K562 (cell line): ENCODE measurements at regions not wholly inside any gene's neighbourhood (a gene's known extent, or its start where the extent isn't known, plus 50 kb on each side); places are given as distances from the start of the nearest gene placed in this dataset.

Experiments
- ATAC-seq: fragments of 200-7000 bp; cut with Tn5 transposase; 3 replicates; pipeline ENCODE4 v1.9.1; 2020; ENCODE audit warnings: moderate library complexity
- BruUV-seq: library from RNA; stranded (reverse); fragments of 400-500 nt; replicated peaks from 2 replicates; lab custom pipeline; 2021; lab: Mats Ljungman, UMichigan
- CTCF ChIA-PET: fragments of 300-600 bp; formaldehyde crosslinking; extraction: SDS; loops from one replicate; lab custom pipeline; 2021; ENCODE audit warnings: low intra/inter-chr PET ratio; lab: Yijun Ruan, JAX
- POLR2A ChIA-PET: fragments of 300-600, 350-650 bp; sonication (Branson Sonifier 250); formaldehyde crosslinking; extraction: SDS; loops from one replicate; lab custom pipeline; 2021; ENCODE audit warnings: antibody characterized with exemption, inconsistent platforms; lab: Yijun Ruan, JAX
- DNase-seq, 4 experiments: peaks; one replicate each; pipeline versions ENCODE4 v3.0.0 to v3.0.0-alpha.2; 2011 to 2018; ENCODE audit warnings: low spot score in 3 of 4, mixed read lengths in 3 of 4; ENCODE audit errors: extremely low read depth in 1 of 4
- FAIRE-seq: peaks from 2 replicates; lab custom pipeline; 2011; peaks lifted over from hg19 to GRCh38; lab: Jason Lieb, UNC
- H2AFZ ChIP-seq: 2 replicates; pipeline ENCODE4 v1.6.0; 2011; ENCODE audit warnings: low read depth, low read length, control low read depth, inconsistent platforms
- H3K27ac ChIP-seq: fragments of 200-600 bp; 3 replicates; pipeline ENCODE4 v1.8.0; 2011; ENCODE audit warnings: low read depth, mild to moderate bottlenecking, control low read depth, inconsistent platforms, low read length, moderate library complexity, mixed read lengths; ENCODE audit errors: extremely low read depth
- H3K27me3 ChIP-seq, 2 experiments: fragments of 300-600 bp in 1 of 2; 2 replicates in 1 of 2; 3 replicates in 1 of 2; pipeline versions ENCODE4 v1.6.0 to v1.8.0; 2011; ENCODE audit warnings: inconsistent platforms in 2 of 2, low read length in 2 of 2, mild to moderate bottlenecking in 1 of 2, mixed read lengths in 1 of 2, moderate library complexity in 1 of 2; ENCODE audit not compliant: control insufficient read depth in 2 of 2, insufficient read depth in 2 of 2
- H3K36me3 ChIP-seq: fragments of 300-600 bp; 3 replicates; pipeline ENCODE4 v1.8.0; 2011; ENCODE audit warnings: mild to moderate bottlenecking, low read length, inconsistent platforms; ENCODE audit not compliant: control insufficient read depth, insufficient read depth
- H3K4me1 ChIP-seq, 2 experiments: fragments of 200-600 bp in 1 of 2; replicated peaks in 1 of 2; 2 replicates in 1 of 2; 3 replicates in 1 of 2; pipeline versions ENCODE4 v1.5.1 to v1.8.0; 2011; ENCODE audit warnings: inconsistent platforms in 2 of 2, low read length in 2 of 2, mild to moderate bottlenecking in 1 of 2, mixed read lengths in 1 of 2, moderate library complexity in 1 of 2; ENCODE audit not compliant: control insufficient read depth in 2 of 2, insufficient read depth in 2 of 2
- H3K4me2 ChIP-seq: 2 replicates; pipeline ENCODE4 v1.6.1; 2011; ENCODE audit warnings: low read length, control low read depth, inconsistent platforms, mixed read lengths; ENCODE audit not compliant: insufficient read depth
- H3K4me3 ChIP-seq: fragments of 200-600 bp; sonication (generic), shearing (Covaris generic); 2 replicates; pipeline ENCODE4 v1.5.1; 2016; ENCODE audit warnings: control low read depth, inconsistent platforms
- H3K79me2 ChIP-seq: fragments of 200-600 bp; 3 replicates; pipeline ENCODE4 v1.8.0; 2011; ENCODE audit warnings: low read length, inconsistent platforms; ENCODE audit not compliant: control insufficient read depth, insufficient read depth
- H3K9ac ChIP-seq, 2 experiments: 2 replicates each; pipeline versions ENCODE4 v1.6.0 to v1.6.1; 2011; ENCODE audit warnings: low read depth in 2 of 2, low read length in 2 of 2, control low read depth in 1 of 2, inconsistent platforms in 1 of 2, mild to moderate bottlenecking in 1 of 2, mixed read lengths in 1 of 2; ENCODE audit not compliant: insufficient read depth in 1 of 2
- H3K9me1 ChIP-seq: one replicate; pipeline ENCODE4 v1.6.0; 2011; ENCODE audit warnings: inconsistent platforms, mild to moderate bottlenecking, low read length, moderate library complexity; ENCODE audit not compliant: control insufficient read depth, insufficient read depth
- H3K9me3 ChIP-seq: replicated peaks from 2 replicates; pipeline ENCODE4 v1.5.1; 2011; ENCODE audit warnings: low read depth, low read length, inconsistent platforms; ENCODE audit not compliant: control insufficient read depth, insufficient read depth
- H4K20me1 ChIP-seq: replicated peaks from 2 replicates; pipeline ENCODE4 v1.6.1; 2011; ENCODE audit warnings: low read length, inconsistent platforms, mixed read lengths; ENCODE audit not compliant: control insufficient read depth, insufficient read depth
- CBX8 ChIP-seq: fragments of 200-600 bp; sonication (generic); IDR thresholded peaks from 2 replicates; pipeline ENCODE4 v1.6.1; 2012; ENCODE audit warnings: borderline replicate concordance, mixed run types, low read depth, mild to moderate bottlenecking, moderate library complexity, mixed read lengths, low read length, control low read depth, inconsistent platforms; ENCODE audit not compliant: poor library complexity, severe bottlenecking; ENCODE audit errors: extremely low read depth
- CHD4 ChIP-seq: fragments of 200-600 bp; sonication (generic); IDR thresholded peaks from 3 replicates; pipeline ENCODE4 v1.6.1; 2012; ENCODE audit warnings: low read depth, mild to moderate bottlenecking, mixed read lengths, low read length, inconsistent platforms; ENCODE audit not compliant: insufficient read depth, insufficient replicate concordance, poor library complexity, severe bottlenecking
- GTF2A2 ChIP-seq: IDR thresholded peaks from 2 replicates; pipeline ENCODE4 v1.6.1; 2016; ENCODE audit warnings: mild to moderate bottlenecking, missing genetic modification characterization, missing compliant biosample characterization
- HCFC1 ChIP-seq: IDR thresholded peaks from 2 replicates; pipeline ENCODE4 v1.6.1; 2012; ENCODE audit warnings: low read depth, low read length, improper control_type of control experiment
- HMG20B ChIP-seq: fragments of 250-450 bp; sonication (Bioruptor Pico); IDR thresholded peaks from 2 replicates; pipeline ENCODE4 v1.5.0; 2021; ENCODE audit warnings: mild to moderate bottlenecking
- MECOM ChIP-seq: fragments of 250-450 bp; sonication (Bioruptor Pico); IDR thresholded peaks from 2 replicates; pipeline ENCODE4 v1.8.0; 2022; ENCODE audit warnings: inconsistent platforms
- PRPF4 ChIP-seq: fragments of 200-400 bp; formaldehyde crosslinking; IDR thresholded peaks from one replicate; pipeline ENCODE4 v1.6.1; 2017; ENCODE audit warnings: low read length, low read depth, mild to moderate bottlenecking; ENCODE audit not compliant: insufficient read depth, poor library complexity, severe bottlenecking
- ZNF217 ChIP-seq: sonication (generic); formaldehyde crosslinking; IDR thresholded peaks from 2 replicates; pipeline ENCODE4 v1.8.0; 2022; ENCODE audit warnings: mild to moderate bottlenecking, missing genetic modification reagents
- WGBS: fragments of 100-300 bp; shearing (Covaris generic); methylation state at CpG from one replicate; pipeline ENCODE4 v1.1.6; 2016; ENCODE audit warnings: low coverage, mixed read lengths; ENCODE audit not compliant: insufficient coverage; ENCODE audit errors: missing lambda C conversion rate; 5-methylcytosine and 5-hydroxymethylcytosine counted together
- in situ Hi-C: fragments of 300-500 bp; cut with MboI; formaldehyde crosslinking; loops from 4 replicates; pipeline ENCODE4 v1.15.0; 2018; ENCODE audit warnings: inconsistent platforms, mixed read lengths
- intact Hi-C: fragments of 100-400 bp; cut with micrococcal nuclease; formaldehyde crosslinking; loops from 2 replicates; pipeline ENCODE4 v1.14.2; 2022

- H3K9me1 ChIP-seq: no peaks in the 10 kb centered on the region
- DNase-seq: no peak
- 2% methylated on average over 5 of the region's 5 CpGs for WGBS
- CTCF ChIA-PET: no interaction called here
- POLR2A ChIA-PET: no interaction called here
- TF ChIP-seq PRPF4 (no peak), HCFC1 (no peak), HMG20B (CRISPR knock-in tag) (no peak), CBX8 (no peak), CHD4 (no peak), GTF2A2 (no peak), MECOM (CRISPR knock-in tag) (no peak), ZNF217 (CRISPR knock-in tag) (no peak)
- TF ChIP-seq, all 486 proteins: peak for 0
- no peaks in the 10 kb centered on the region for H3K4me1 ChIP-seq
- H4K20me1 ChIP-seq: no peaks in the 10 kb centered on the region
- no peak overlapping the region for H3K4me2 ChIP-seq
- no peak overlapping the region for H3K27ac ChIP-seq
- no peaks in the 10 kb centered on the region for H3K27me3 ChIP-seq
- ATAC-seq (no peak), FAIRE-seq (no peak)
- in situ Hi-C loops (no loop called here), intact Hi-C loops (no loop called here)
- H2AFZ ChIP-seq: no peak overlapping the region
- no peak overlapping the region for H3K4me3 ChIP-seq
- H3K79me2 ChIP-seq: no peaks in the 10 kb centered on the region
- no peaks in the 10 kb centered on the region for H3K36me3 ChIP-seq
- H3K9me3 ChIP-seq: no peaks in the 10 kb centered on the region
- H3K9ac ChIP-seq: no peak overlapping the region
- no TSS peak for BruUV-seq
Observed at GRCh38 chrX:129361576-129361975, 161.7 kb downstream of the SMARCA1 start.
